Stimulated activated CD4-positive, alpha-beta T cell treated with anti-CD3 and anti-CD28 coated beads, TNF-alpha, amount 100 ng/mL, for 24 hours (primary cell): ENCODE measurements at regions not wholly inside any gene's neighbourhood (a gene's known extent, or its start where the extent isn't known, plus 50 kb on each side); places are given as distances from the start of the nearest gene placed in this dataset.
"Not testable (repeated sequence)": the region's sequence is repeated elsewhere in the genome, so short reads cannot be mapped to it uniquely, and the experiment has no call there.

Experiments
- DNase-seq, 3 experiments: peaks; one replicate each; pipeline ENCODE4 v3.0.0-alpha.2; 2020; ENCODE audit warnings: low read depth in 3 of 3

- no peak for DNase-seq
Measured at GRCh38 chr4:159410076-159410777, 307.3 kb downstream of the RAPGEF2 start.

GRCh38 chr4:159410891-159411290, 308.0 kb downstream of the RAPGEF2 start:
- DNase-seq, result no peak

DNA sequence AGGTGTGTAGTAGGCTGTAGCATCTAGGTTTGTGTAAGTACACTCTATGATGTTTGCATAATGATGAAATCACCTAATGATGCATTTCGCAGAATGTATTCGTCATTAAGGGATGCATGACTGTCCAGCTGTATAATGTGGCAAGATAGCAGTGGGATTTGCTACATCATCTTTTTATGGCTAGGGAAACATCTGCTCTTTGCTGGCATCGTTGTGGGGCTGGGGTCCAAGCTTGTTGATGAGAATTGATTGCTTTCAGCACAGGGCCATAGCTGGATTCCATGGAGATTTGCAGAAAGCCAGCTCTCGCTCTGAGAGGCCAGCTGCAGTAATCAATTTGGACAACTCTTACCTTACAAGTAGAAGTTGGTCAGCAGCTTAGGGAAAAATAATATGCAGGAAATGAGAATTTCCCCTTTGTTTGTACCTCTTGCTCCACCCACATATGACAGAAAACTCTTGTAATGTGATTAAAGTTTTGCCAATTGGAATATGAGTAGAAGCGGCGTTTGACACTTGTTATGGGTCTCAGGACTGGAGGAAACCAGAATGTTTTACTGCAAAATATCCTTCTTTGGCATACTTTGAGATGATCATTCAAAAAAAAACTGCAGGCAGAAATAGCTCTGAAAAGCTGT, 310.5 kb downstream of the RAPGEF2 start:
- no peak for DNase-seq

DNA sequence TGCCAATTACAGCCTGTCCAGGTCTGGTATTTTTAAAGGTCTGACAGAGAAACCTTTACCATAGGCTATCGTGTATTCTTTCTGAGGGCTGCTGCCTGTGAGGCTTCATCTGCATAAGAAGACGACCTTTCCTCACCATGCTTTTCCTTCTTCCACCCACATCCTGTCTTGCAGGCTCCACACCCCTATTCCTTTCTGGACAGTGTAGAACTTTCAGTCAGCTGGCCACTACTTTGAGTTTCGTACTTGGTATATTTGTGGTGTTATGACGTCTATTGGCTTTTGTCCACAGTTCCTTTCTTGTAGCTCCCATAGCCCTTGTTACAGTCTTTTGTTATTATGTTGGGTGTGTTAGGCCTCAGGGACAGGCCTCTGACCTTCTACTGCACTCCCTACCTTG, 311.4 kb downstream of the RAPGEF2 start:
- no peak for DNase-seq

DNA sequence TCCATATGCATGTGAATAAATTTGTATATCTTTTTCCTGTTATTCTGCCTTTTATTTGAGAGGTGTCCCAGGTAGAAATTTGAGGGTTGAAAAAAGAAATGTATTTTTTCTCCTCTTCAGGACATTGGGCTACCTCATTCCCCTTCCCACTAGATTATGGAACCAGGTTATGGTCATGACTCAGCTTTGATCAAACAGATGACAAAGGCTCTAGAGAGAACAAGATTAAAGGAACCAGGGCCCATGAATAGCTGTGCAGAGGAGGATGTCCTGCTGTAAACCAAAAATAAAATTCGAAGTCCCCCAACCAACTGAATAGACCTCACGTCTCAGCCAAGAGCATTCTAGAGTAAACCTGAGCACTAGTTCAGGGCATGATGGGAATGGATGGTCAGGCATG, 313.2 kb downstream of the RAPGEF2 start:
- no peak for DNase-seq

DNA sequence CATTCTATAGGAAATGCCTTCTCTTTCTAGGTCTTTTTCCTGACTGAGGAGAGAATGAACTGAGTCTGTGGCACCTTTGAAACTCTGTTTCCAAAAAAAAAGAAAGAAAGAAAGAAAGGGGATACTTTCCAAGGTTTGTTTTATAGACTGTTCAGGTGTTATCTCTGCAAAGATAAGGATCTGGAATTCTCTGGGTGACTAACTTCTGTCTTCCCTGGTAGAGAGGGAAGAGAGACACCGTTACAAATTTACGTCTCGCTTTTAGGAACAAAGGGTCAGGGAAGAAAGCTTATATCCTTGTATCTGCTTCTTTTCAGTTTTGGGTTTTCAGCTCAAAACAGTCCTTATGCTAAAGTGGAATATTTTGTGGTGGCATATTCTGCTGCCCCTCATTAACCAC, 314.1 kb downstream of the RAPGEF2 start:
- no peak for DNase-seq

DNA sequence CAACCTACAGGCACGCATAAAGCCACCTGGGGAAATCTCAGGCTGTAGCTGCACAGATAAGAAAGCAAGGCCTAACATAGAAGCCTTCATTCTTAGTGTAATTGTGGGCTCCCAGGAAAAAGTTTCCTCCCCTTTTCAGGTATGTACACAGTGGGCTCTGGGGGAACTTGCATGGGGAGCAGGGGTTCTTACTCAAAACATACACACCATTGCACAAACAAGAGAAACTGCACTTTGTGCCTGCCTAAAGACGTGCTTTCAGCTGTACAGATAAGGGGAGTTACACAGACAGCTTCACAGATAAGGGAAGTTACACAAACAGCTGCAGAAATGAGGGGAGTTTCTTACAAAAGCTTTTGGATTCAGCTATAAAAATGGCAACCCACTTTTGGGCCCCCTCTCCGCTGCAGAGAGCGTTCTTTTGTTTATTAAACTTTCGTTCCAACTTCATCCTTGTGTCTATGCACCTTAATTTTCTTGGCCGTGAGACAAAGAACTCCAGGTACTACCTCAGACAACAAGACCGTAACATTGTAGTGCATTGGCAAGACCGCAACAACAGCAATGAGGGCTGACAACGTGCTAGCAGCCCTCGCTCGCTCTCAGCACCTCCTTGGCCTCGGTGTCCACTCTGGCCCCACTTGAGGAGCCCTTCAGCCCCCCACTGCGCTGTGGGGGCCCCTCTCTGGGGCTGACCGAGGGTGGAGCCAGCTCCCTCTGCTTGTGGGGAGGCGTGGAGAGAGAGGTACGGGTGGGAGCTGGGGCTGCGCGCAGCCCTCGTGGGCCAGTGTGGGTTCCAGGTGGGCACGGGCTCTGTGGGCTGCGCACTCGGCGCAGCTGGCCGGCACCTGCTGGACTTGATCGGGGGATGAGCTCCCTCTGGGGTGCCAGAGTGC, 317.5 kb downstream of the RAPGEF2 start:
- no peak for DNase-seq

GRCh38 chr4:159421058-159421419, 318.2 kb downstream of the RAPGEF2 start:
- DNase-seq, result not testable (repeated sequence)

DNA sequence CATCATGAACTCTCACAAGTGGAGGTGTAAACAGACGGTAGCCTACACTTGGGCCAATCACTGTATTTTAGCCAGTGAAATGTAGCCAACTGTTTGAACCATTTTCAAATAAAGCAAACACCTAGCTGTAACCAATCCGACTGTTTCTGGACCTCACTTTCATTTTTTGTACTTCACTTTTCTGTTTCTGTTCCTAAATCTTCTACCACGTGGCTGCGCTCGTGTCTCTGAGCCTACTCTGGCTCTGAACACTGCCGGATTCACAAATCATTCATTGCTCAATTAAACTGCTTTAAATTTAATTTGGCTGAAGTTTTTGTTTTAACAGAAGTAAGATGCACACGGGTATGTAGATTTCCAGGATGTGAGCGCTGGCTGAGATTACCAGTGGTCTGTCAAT, 319.1 kb downstream of the RAPGEF2 start:
- no peak for DNase-seq

DNA sequence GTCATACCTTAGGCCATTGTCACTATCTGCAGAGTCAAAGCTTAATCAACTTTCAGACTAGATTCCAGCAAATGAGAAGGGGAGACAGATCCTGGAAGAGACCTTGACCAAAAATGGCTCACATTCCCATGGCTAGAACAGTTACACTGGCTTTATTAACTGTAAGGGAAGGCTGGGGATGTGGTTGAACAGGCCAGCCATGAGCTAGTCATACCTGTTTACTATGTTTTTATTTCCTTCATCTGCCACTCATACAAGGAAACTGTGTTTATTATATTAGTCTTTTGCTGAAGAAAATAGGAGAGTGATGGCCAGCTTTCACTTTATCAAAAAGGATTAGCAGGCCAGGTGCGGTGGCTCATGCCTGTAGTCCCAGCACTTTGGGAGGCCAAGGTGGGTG, 319.7 kb downstream of the RAPGEF2 start:
- no peak for DNase-seq

- no peak for DNase-seq
Measured at GRCh38 chr4:159425737-159426305, 322.9 kb downstream of the RAPGEF2 start.

GRCh38 chr4:159428293-159428692, 325.4 kb downstream of the RAPGEF2 start:
- no peak for DNase-seq

DNA sequence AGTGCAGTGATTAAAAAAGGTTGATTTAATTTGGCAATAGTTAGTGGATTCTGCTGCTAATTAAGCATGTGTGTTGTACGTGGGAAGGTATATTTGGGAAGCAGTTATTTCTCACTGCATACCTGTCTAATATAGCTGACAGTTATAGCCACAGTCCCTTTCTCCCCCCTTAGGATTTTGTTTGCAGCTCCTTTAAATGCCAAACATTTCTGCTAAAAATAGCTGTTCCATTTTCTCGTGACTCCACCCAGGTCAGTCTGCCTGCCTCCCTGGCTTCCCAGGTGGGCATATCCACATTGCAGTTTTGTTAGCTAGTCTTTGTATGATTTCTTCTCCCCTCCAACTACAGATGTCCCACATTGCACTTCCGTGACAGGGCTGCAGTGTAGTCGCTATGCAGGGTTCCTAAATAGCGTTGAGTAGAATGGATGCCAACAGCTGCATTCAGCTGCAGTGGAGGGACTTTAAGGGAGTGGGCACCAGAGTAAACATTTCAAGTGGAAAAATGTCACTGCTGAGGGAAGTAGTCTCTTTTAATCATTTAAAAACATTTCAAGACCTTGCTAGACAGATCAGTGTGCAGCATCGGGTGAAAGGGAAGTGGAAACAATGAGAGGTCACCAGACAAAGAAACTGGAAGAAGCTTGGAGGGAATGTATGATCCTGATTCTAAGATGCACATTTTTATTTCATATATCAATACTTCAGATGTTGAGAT, 326.3 kb downstream of the RAPGEF2 start:
- no peak for DNase-seq

GRCh38 chr4:159429693-159430035, 326.8 kb downstream of the RAPGEF2 start:
- DNase-seq, result no peak

- no peak for DNase-seq
Measured at GRCh38 chr4:159430896-159431295, 328.0 kb downstream of the RAPGEF2 start.

DNA sequence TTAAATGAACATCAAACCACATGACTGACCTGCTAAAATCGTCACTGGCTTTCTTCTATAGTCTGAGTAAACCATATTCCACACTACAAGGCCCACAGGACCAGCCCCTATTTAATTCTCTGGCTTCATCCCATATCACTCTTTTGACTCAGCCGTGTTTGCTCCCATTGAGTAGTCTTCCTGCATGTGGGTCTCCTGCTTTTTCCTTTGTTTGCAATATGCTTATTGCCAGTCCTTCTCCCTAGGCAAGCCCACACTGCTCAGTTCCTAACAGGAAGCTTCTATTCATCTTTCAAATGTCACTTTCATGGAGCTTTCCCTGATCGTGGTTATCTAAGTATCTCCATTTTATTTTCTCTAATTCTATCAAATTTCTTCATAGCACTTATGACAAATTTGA, 329.6 kb downstream of the RAPGEF2 start:
- no peak for DNase-seq

GRCh38 chr4:159433337-159433736, 330.5 kb downstream of the RAPGEF2 start:
- DNase-seq, result no peak

DNA sequence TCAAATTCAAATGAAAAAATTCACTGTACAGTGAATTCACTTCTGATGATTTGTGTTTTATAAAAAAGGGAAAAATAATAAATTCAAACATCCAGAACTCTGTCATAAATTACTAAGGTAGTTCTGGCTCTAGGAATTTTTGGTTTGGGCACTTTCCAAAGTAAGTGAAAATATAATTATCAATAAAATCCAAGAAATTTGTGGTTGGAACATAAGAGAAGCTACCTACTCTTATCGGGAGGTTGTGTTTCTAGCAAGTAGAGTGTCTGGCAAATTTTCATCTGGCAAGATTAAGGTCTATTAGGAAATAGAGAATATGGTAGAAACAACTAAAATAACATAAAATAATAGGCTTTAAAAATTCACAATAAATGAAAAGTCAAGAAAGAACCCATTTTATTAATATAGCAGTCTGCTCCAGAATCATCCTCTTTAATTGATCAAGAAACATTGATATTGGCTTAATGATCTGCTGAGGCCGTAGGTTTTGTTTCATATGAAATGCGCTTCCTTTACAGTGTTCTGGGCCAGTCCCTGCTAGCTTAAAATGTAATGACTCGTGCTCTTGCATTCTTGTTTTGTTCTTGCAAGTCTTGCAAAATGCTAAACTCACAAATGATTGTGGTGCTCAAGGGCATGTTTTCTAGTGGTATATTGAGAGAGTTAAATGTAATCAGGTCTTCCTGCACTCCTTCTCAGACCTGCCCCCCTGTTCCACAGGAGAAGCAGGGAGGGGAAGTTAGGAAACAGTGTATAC, 331.4 kb downstream of the RAPGEF2 start:
- DNase-seq, result no peak

GRCh38 chr4:159434871-159435241, 332.0 kb downstream of the RAPGEF2 start:
- no peak for DNase-seq

- DNase-seq, result no peak
Measured at GRCh38 chr4:159435561-159436023, 332.7 kb downstream of the RAPGEF2 start.

DNA sequence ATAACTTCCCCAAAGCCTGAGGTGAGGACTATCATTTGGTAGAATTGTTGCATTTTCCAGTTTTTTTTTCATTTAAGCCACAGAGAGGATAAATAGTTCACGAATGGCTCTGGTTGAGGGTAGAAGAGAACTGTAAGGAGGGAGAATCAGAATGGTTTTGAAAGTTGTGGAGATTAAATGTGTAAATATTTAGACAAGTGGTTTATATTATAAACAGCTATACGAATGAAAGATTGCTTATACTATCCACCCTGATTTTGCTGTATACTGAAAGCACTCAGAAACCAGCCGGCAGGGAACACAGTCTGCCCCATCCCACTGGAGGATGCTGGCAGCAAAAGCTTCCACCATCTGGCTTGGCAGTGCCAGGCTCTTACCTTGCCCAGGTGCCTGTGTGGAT, 341.1 kb downstream of the RAPGEF2 start:
- DNase-seq, result no peak
